NCI-H524 treated with DMSO at 0.1 percent for 48 hours (cell line): ENCODE measurements at regions not wholly inside any gene's neighbourhood (a gene's known extent, or its start where the extent isn't known, plus 50 kb on each side); places are given as distances from the start of the nearest gene placed in this dataset.
"Not testable (repeated sequence)": the region's sequence is repeated elsewhere in the genome, so short reads cannot be mapped to it uniquely, and the experiment has no call there.

Source experiments
- DNase-seq: peaks from one replicate; lab custom pipeline; 2025; lab: John Stamatoyannopoulos, UW

- no peak for DNase-seq
These were observed 168.0 kb upstream of the HMGA2 start for GRCh38 chr12:65656156-65656882.

GRCh38 chr12:65656891-65657351 is 167.4 kb upstream of the HMGA2 start:
- no peak for DNase-seq

- no peak for DNase-seq
These were observed 166.6 kb upstream of the HMGA2 start for GRCh38 chr12:65657635-65658034.

- no peak for DNase-seq
These were observed 165.9 kb upstream of the HMGA2 start for GRCh38 chr12:65658360-65658759.

GRCh38 chr12:65659681-65660080 is 164.6 kb upstream of the HMGA2 start:
- DNase-seq, result no peak

GRCh38 chr12:65660096-65660495 is 164.2 kb upstream of the HMGA2 start:
- DNase-seq, result no peak

GRCh38 chr12:65660836-65661235 is 163.4 kb upstream of the HMGA2 start:
- DNase-seq, result no peak

GRCh38 chr12:65662590-65662989 is 161.7 kb upstream of the HMGA2 start:
- peak; percentile 66 for DNase-seq

- DNase-seq, result no peak
These were observed 161.2 kb upstream of the HMGA2 start for GRCh38 chr12:65663097-65663496.

GRCh38 chr12:65663648-65664047 is 160.6 kb upstream of the HMGA2 start:
- no peak for DNase-seq

- no peak for DNase-seq
These were observed 159.5 kb upstream of the HMGA2 start for GRCh38 chr12:65664715-65665250.

GRCh38 chr12:65665817-65666216 is 158.5 kb upstream of the HMGA2 start:
- no peak for DNase-seq

- DNase-seq, result no peak
These were observed 157.4 kb upstream of the HMGA2 start for GRCh38 chr12:65666876-65667275.

- DNase-seq, result no peak
These were observed 156.4 kb upstream of the HMGA2 start for GRCh38 chr12:65667932-65668331.

- no peak for DNase-seq
These were observed 155.1 kb upstream of the HMGA2 start for GRCh38 chr12:65668981-65669695.

GRCh38 chr12:65670775-65671174 is 153.5 kb upstream of the HMGA2 start:
- no peak for DNase-seq

- no peak for DNase-seq
These were observed 151.8 kb upstream of the HMGA2 start for GRCh38 chr12:65672441-65672840.

- DNase-seq, result no peak
These were observed 151.1 kb upstream of the HMGA2 start for GRCh38 chr12:65673156-65673690.

GRCh38 chr12:65673732-65674131 is 150.6 kb upstream of the HMGA2 start:
- no peak for DNase-seq

GRCh38 chr12:65675141-65675621 is 149.1 kb upstream of the HMGA2 start:
- DNase-seq, result no peak

- DNase-seq, result not testable (repeated sequence)
These were observed 146.1 kb upstream of the HMGA2 start for GRCh38 chr12:65678172-65678571.

- DNase-seq, result no peak
These were observed 143.1 kb upstream of the HMGA2 start for GRCh38 chr12:65681226-65681625.

GRCh38 chr12:65682112-65682511 is 142.2 kb upstream of the HMGA2 start:
- no peak for DNase-seq
